HG03108 (cell line): ENCODE measurements at regions not wholly inside any gene's neighbourhood (a gene's known extent, or its start where the extent isn't known, plus 50 kb on each side); places are given as distances from the start of the nearest gene placed in this dataset.
"Not testable (repeated sequence)": the region's sequence is repeated elsewhere in the genome, so short reads cannot be mapped to it uniquely, and the experiment has no call there.

ENCODE experiments used
- ATAC-seq: cut with Tn5 transposase; IDR thresholded peaks from one replicate; pipeline ENCODE4 v1.9.1; 2021; ENCODE audit warnings: moderate library complexity; ENCODE audit not compliant: unreplicated experiment

GRCh38 chr20:50455245-50455644, 54.9 kb upstream of the PTPN1 start:
- not testable (repeated sequence) for ATAC-seq

GRCh38 chr20:50455656-50456451, 54.3 kb upstream of the PTPN1 start:
- no peak for ATAC-seq

- no peak for ATAC-seq
Observed at GRCh38 chr20:50456452-50457324, 53.5 kb upstream of the PTPN1 start.

- no peak for ATAC-seq
Observed at GRCh38 chr20:50459124-50459918, 50.9 kb upstream of the PTPN1 start.

- no peak for ATAC-seq
Observed at GRCh38 chr20:50460115-50460607, 50.0 kb upstream of the PTPN1 start.
